HG03064 (cell line): ENCODE measurements at regions not wholly inside any gene's neighbourhood (a gene's known extent, or its start where the extent isn't known, plus 50 kb on each side); places are given as distances from the start of the nearest gene placed in this dataset.
"Not testable (repeated sequence)": the region's sequence is repeated elsewhere in the genome, so short reads cannot be mapped to it uniquely, and the experiment has no call there.

Source experiments
- ATAC-seq: cut with Tn5 transposase; IDR thresholded peaks from one replicate; pipeline ENCODE4 v1.9.1; 2021; ENCODE audit warnings: low read depth; ENCODE audit not compliant: unreplicated experiment

- no peak for ATAC-seq
Measured at GRCh38 chr2:8432706-8433336, 249.0 kb upstream of the ID2 start.

- ATAC-seq = no peak
Measured at GRCh38 chr2:8433390-8433789, 248.5 kb upstream of the ID2 start.

- no peak for ATAC-seq
Measured at GRCh38 chr2:8435608-8436007, 246.2 kb upstream of the ID2 start.

GRCh38 chr2:8436585-8436984 is 245.3 kb upstream of the ID2 start:
- ATAC-seq = no peak

GRCh38 chr2:8437228-8437948 is 244.5 kb upstream of the ID2 start:
- ATAC-seq = no peak

- ATAC-seq = no peak
Measured at GRCh38 chr2:8437949-8438400, 243.9 kb upstream of the ID2 start.

GRCh38 chr2:8438476-8438875 is 243.4 kb upstream of the ID2 start:
- ATAC-seq = no peak

- no peak for ATAC-seq
Measured at GRCh38 chr2:8438996-8439395, 242.9 kb upstream of the ID2 start.

GRCh38 chr2:8440029-8440778 is 241.7 kb upstream of the ID2 start:
- no peak for ATAC-seq

- ATAC-seq = no peak
Measured at GRCh38 chr2:8441371-8441770, 240.5 kb upstream of the ID2 start.

GRCh38 chr2:8441986-8442385 is 239.9 kb upstream of the ID2 start:
- no peak for ATAC-seq

GRCh38 chr2:8442833-8443486 is 238.9 kb upstream of the ID2 start:
- no peak for ATAC-seq

GRCh38 chr2:8445580-8445979 is 236.3 kb upstream of the ID2 start:
- ATAC-seq = no peak

GRCh38 chr2:8446751-8447150 is 235.1 kb upstream of the ID2 start:
- not testable (repeated sequence) for ATAC-seq

GRCh38 chr2:8447610-8448221 is 234.1 kb upstream of the ID2 start:
- ATAC-seq = no peak

- ATAC-seq = no peak
Measured at GRCh38 chr2:8448824-8449556, 232.9 kb upstream of the ID2 start.

GRCh38 chr2:8451273-8451672 is 230.6 kb upstream of the ID2 start:
- ATAC-seq = no peak

GRCh38 chr2:8452296-8452695 is 229.6 kb upstream of the ID2 start:
- ATAC-seq = no peak

GRCh38 chr2:8452979-8453903 is 228.6 kb upstream of the ID2 start:
- ATAC-seq = no peak
